ENCODE measurements at regions not wholly inside any gene's neighbourhood (a gene's known extent, or its start where the extent isn't known, plus 50 kb on each side); places are given as distances from the start of the nearest gene placed in this dataset.

DNA sequence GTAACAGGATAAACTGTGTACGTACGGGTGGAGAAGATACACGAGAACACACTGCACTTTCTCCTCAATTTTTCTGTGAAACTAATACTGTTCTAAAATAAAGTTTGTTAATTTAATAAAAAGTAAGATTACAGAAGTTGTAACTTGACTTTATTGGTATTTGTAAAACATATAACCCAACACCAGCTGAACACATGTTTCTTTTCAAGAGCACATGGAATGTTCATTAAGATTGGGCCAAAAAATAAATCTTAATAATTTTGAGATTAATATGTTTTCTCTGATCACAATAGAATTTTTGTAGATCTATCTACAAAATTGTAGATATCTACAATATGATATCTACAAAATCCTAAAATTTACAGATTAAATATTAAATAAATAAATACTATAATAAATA is 55.1 kb upstream of the ZNF599 start:
- TF ChIP-seq, protein P1, sequence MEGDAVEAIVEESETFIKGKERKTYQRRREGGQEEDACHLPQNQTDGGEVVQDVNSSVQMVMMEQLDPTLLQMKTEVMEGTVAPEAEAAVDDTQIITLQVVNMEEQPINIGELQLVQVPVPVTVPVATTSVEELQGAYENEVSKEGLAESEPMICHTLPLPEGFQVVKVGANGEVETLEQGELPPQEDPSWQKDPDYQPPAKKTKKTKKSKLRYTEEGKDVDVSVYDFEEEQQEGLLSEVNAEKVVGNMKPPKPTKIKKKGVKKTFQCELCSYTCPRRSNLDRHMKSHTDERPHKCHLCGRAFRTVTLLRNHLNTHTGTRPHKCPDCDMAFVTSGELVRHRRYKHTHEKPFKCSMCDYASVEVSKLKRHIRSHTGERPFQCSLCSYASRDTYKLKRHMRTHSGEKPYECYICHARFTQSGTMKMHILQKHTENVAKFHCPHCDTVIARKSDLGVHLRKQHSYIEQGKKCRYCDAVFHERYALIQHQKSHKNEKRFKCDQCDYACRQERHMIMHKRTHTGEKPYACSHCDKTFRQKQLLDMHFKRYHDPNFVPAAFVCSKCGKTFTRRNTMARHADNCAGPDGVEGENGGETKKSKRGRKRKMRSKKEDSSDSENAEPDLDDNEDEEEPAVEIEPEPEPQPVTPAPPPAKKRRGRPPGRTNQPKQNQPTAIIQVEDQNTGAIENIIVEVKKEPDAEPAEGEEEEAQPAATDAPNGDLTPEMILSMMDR (IDR thresholded peaks at IDR 0.05): no peak

DNA sequence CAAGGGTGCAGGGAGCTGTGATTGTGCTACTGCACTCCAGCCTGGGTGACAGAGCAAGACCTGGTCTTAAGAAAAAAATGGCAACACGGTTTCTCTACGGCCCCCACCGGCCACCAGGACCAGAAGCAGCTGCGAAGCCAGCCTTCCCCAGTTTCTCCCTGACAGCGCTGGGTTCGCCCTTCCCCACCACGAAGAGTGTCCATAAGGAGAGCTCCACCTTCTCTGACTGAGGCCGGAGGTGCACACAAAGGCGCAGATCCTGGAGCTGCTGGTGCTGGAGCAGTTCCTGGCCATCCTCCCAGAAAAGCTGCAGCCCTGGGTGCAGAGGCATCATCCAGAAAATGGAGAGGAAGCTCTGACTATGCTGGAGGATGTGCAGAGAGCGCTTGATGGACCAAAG is 52.2 kb upstream of the ZNF599 start:
- TF ChIP-seq, protein P1 (IDR thresholded peaks at IDR 0.05): no peak

DNA sequence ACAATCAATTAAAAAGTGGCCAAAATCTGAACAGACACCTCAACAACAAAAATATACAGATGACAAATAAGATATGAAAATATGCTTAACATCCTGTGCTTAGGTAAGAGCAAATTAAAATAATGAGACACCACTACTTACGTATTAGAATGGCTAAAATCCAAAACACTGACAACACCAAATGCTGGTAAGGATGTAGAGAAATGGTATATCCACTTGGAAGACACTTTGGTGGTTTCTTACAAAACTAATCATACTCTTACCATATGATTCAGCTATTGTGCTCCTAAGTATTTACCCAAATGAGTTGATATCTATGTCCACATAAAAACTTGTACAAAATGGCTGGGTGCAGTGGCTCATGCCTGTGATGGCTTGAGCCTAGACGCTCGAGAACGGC is 51.7 kb upstream of the ZNF599 start:
- TF ChIP-seq, protein P1 (IDR thresholded peaks at IDR 0.05): no peak
